HG03520 (cell line): ENCODE measurements at regions not wholly inside any gene's neighbourhood (a gene's known extent, or its start where the extent isn't known, plus 50 kb on each side); places are given as distances from the start of the nearest gene placed in this dataset.

Source experiments
- ATAC-seq: cut with Tn5 transposase; IDR thresholded peaks from one replicate; pipeline ENCODE4 v1.9.1; 2021; ENCODE audit warnings: mild to moderate bottlenecking, moderate library complexity; ENCODE audit not compliant: unreplicated experiment

GRCh38 chr3:148435534-148435933, 262.2 kb upstream of the AGTR1 start:
- ATAC-seq = no peak

- no peak for ATAC-seq
Observed at GRCh38 chr3:148439254-148439822, 258.4 kb upstream of the AGTR1 start.

DNA sequence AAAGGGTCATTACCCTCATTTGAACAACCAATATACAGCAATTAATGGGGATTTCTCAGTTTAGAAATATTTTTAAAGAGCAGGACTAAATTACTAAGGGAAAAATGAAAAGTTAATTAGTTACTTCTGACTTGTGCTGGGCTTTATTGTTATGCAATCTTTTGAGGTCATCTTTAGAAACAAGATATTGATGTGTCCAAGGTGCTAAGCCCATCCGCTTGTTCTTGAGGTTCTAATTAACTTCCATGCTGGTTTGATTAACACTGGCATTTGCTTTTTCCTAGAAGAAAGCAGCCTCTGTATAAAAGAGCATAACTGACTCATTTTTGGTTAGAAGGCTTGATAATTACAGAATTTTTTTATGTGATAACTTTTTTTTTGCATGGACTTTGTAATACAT, 256.5 kb upstream of the AGTR1 start:
- ATAC-seq = no peak

DNA sequence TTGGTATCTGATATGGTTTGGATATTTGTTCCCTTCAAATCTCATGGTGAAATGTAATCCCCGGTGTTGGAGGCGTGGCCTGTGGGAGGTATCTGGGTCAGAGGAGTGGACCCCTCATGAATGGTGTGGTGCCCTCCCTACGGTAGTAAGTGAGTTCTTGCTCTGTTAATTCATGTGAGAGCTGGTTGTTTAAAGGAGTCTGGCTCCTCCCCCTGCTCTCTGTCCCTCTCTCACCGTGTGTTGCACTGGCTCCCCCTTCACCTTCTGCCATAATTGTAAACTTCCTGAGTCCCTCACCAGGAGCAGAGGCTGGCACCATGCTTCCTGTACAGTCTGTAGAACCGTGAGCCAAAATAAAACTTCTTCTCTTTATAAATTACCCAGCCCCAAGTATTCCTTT, 246.9 kb upstream of the AGTR1 start:
- ATAC-seq = no peak

- no peak for ATAC-seq
Observed at GRCh38 chr3:148451969-148452368, 245.7 kb upstream of the AGTR1 start.

- no peak for ATAC-seq
Observed at GRCh38 chr3:148453781-148454191, 243.9 kb upstream of the AGTR1 start.

GRCh38 chr3:148455098-148455497, 242.6 kb upstream of the AGTR1 start:
- no peak for ATAC-seq

DNA sequence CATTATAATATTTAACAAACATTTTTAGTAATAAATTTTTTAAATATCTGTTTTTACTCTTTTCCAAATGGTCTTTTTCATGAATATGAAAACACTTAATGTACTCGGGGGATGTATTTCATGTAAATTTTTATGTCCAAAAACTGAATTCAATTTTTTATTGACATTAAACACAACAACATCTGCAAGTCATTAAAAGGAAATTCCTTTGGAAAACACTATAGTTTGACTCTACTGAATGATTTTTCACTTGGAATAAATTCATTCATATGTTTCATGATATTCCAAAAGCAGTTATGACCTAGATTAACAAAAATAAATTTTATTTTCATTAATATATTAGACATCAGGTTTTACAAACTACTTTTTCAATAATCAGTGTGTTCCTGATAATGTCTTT, 239.8 kb upstream of the AGTR1 start:
- no peak for ATAC-seq

DNA sequence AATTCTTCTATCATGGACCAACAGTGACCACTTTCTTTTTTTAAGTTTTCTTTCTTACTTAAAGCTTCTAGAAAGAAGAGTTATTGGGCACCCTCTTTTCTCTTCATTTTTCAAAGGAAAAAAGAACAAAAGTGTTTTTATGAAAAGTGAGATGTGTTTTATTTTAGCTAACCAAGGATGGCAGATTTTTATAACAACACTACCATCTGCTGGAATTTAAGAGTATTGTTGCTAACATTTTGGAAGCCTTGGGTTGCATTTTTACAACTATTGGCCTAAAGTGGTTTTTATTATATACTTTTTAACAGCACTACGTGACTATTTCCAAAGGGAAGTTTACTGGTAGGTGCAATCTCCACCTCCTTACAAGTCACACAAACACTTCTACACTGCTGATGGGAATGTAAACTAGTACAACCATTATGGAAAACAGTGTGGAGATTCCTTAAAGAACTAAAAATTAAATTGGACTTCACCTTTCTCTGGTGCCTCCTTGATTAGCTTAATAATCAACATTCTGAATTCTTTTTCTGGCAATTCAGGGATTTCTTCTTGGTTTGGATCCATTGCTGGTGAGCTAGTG, 237.7 kb upstream of the AGTR1 start:
- ATAC-seq = no peak

- ATAC-seq = no peak
Observed at GRCh38 chr3:148460686-148461085, 237.0 kb upstream of the AGTR1 start.

- ATAC-seq = no peak
Observed at GRCh38 chr3:148464246-148464645, 233.5 kb upstream of the AGTR1 start.

DNA sequence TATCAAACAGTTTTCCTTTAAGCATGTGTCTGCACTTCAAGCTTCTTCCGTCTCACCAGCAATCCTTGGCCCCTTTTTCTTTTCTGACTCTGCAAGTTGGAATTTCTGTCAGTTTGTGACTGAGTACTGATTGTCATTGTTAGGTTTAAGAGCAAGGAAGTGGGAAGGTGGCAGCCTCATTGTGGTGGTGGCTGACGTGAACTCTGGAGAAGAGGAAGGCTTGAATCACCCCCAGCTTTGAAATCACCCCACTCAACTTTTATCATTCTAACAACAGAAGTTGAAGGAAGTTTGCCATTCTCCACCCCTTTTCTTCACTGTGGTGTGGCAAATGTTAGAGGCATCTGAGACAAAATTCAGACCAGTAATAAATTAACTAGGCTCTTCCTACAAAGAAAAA, 231.6 kb upstream of the AGTR1 start:
- no peak for ATAC-seq

DNA sequence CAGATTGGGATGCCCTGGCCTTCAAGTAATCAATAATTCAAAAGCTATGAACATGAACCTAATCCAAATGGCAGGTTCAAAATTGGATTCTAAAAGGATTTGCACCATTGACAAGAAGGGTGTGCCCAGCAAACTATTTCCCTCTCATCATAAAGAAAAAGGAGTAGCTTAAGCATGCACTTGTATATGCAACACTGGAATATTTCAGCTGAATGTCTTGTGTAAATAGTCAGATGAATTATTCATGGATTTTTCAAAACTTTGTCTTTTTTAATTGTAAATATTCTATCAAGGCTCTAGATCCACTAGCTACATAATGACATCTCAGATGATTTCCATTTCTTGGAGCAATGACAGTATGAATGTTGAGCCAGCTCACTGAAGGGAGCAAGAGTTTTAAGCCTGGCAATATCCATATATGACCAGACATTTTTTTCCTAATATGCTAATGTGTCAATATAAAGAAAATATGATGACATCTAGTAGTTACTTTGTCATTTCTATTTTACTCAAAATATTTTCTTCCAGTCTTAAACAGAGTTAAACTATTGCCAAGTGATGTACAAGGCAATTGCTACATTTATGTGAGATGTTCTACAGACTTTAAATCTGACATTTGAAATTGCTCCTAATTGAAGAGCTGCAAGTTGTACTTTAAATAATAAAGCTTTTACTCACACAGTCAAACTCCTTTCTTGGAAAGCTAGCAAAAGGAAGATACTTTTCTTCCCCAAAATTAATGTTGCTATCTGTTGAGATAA, 230.5 kb upstream of the AGTR1 start:
- ATAC-seq = no peak

DNA sequence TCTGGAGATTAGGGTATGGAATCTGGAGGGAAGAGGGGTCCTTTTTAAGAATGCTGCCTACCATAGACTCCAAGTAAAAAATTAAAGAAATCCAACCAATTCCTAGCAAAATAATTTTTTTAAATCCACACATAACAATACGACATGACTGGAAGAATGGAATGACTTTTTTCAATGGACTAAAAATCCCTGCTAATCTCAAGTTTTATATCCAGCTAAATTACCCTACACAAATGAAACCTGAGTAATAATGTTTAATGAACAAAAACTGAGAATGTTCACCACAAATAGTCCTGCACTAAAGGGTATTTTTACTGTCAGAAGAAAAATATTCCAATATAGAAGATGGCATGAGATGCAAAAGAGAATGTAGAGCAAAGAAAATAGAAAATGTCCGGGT, 220.3 kb upstream of the AGTR1 start:
- ATAC-seq = no peak

DNA sequence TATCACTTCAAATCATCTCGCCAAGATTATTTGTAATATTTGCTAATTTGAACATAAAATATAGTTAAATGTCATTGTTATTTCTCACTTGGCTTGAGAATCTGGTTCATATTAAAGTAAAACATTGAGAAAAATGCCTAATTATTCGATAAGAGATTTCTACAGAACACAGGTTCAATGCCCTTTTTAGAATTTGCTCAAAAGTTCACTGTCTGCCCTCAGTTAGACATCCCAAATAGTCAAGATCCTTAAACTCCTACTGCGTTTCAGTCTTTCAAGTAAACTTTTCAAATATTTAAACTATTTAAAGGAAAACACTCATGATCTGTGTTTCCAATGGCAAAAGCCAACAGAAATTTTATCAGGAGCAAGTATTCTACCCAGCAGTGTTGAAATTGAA, 204.1 kb upstream of the AGTR1 start:
- ATAC-seq = no peak

- ATAC-seq = no peak
Observed at GRCh38 chr3:148494451-148494850, 203.3 kb upstream of the AGTR1 start.

- ATAC-seq = no peak
Observed at GRCh38 chr3:148500881-148501280, 196.8 kb upstream of the AGTR1 start.

DNA sequence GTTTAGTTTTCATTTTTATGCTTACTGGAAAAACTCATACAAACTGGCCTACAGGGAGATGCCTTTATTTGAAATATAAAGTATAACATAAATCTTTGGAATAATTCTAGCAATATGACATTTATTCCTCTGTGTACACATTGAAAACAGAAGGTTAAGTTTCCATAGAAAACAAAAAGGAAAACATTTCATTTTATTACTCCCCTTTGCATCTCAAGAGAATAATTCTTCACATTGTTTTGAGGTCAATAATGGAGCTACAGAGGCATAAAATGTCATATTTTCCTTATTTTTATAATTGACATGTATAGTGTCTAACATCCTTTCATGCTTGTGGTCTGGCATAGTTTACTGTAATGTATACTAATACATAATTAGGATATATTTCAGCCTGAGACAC, 187.6 kb upstream of the AGTR1 start:
- no peak for ATAC-seq

DNA sequence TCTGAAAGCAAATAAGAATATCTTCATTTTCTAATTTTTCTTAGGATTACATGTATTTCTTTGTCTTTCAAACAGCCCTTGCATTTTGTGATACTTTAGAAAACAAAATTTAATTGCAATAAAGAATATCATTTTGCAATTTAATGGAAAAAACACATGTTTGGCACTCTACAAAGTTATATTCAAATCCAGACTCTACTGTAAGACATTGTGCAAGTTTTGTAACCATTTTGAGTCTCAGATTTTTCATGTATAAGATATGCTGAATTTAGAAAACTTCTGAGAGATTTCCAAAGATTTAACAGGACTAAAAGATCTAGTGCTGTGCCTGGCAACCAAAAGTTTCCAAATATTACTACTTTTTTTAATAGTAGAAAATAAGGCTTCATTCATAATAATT, 187.1 kb upstream of the AGTR1 start:
- no peak for ATAC-seq

- ATAC-seq = no peak
Observed at GRCh38 chr3:148512648-148513047, 185.1 kb upstream of the AGTR1 start.

GRCh38 chr3:148513096-148513543, 184.6 kb upstream of the AGTR1 start:
- no peak for ATAC-seq

- ATAC-seq = no peak
Observed at GRCh38 chr3:148518520-148518919, 179.2 kb upstream of the AGTR1 start.
